Effector memory CD8-positive, alpha-beta T cell (primary cell): ENCODE measurements at regions not wholly inside any gene's neighbourhood (a gene's known extent, or its start where the extent isn't known, plus 50 kb on each side); places are given as distances from the start of the nearest gene placed in this dataset.

Experiments used
- ATAC-seq: fragments of 150-1000 bp; cut with Tn5 transposase; replicated peaks from 2 replicates; pipeline ENCODE4 v1.10.0; 2021; ENCODE audit warnings: mild to moderate bottlenecking, moderate library complexity
- DNase-seq, 3 experiments: peaks; one replicate each; pipeline ENCODE4 v3.0.0; 2021
- H3K27ac Mint-ChIP-seq, 2 donors: one replicate each; pipeline ENCODE4 v1.8.0; 2022; ENCODE audit warnings: mild to moderate bottlenecking in 2 of 2, mixed read lengths in 2 of 2, moderate library complexity in 2 of 2
- H3K27me3 Mint-ChIP-seq, 2 donors: one replicate each; pipeline ENCODE4 v1.8.0; 2022; ENCODE audit warnings: mixed read lengths in 2 of 2
- H3K36me3 Mint-ChIP-seq: one replicate; pipeline ENCODE4 v1.8.0; 2022; ENCODE audit warnings: mild to moderate bottlenecking, moderate library complexity, mixed read lengths; ENCODE audit not compliant: insufficient read depth
- H3K4me1 Mint-ChIP-seq, 2 donors: one replicate each; pipeline ENCODE4 v1.8.0; 2022; ENCODE audit warnings: low read depth in 2 of 2, mixed read lengths in 2 of 2
- H3K4me3 Mint-ChIP-seq, 2 donors: one replicate each; pipeline ENCODE4 v1.8.0; 2022; ENCODE audit warnings: mild to moderate bottlenecking in 2 of 2, mixed read lengths in 2 of 2, moderate library complexity in 2 of 2
- H3K9me3 Mint-ChIP-seq, 2 donors: one replicate each; pipeline ENCODE4 v1.8.0; 2022; ENCODE audit warnings: mixed read lengths in 2 of 2

- no peak overlapping the region for H3K27ac Mint-ChIP-seq
- H3K36me3 Mint-ChIP-seq, result no peaks in the 10 kb centered on the region
- H3K27me3 Mint-ChIP-seq, result no peaks in the 10 kb centered on the region
- H3K4me3 Mint-ChIP-seq, result no peak overlapping the region
- H3K4me1 Mint-ChIP-seq, result no peaks in the 10 kb centered on the region
- DNase-seq (no peak), ATAC-seq (no peak)
- H3K9me3 Mint-ChIP-seq, result peaks cover 11 to 17% of the 10 kb centered on the region in 2 donors
Measured at GRCh38 chr11:29405305-29405704, 611.5 kb downstream of the KCNA4 start.

- ATAC-seq (no peak), DNase-seq (no peak)
- H3K27ac Mint-ChIP-seq, result no peak overlapping the region
- no peaks in the 10 kb centered on the region for H3K4me1 Mint-ChIP-seq
- H3K9me3 Mint-ChIP-seq, result peaks cover 8 to 16% of the 10 kb centered on the region in 2 donors
- H3K4me3 Mint-ChIP-seq, result no peak overlapping the region
- H3K36me3 Mint-ChIP-seq, result peaks cover 4% of the 10 kb centered on the region
- no peaks in the 10 kb centered on the region for H3K27me3 Mint-ChIP-seq
Measured at GRCh38 chr11:29395555-29396072, 621.2 kb downstream of the KCNA4 start.

GRCh38 chr11:29389793-29390192, 627.0 kb downstream of the KCNA4 start:
- H3K36me3 Mint-ChIP-seq, result peaks cover 4% of the 10 kb centered on the region
- DNase-seq (no peak), ATAC-seq (no peak)
- no peak overlapping the region for H3K4me3 Mint-ChIP-seq
- peaks cover 0 to 2% of the 10 kb centered on the region in 2 donors for H3K9me3 Mint-ChIP-seq
- no peaks in the 10 kb centered on the region for H3K27me3 Mint-ChIP-seq
- H3K27ac Mint-ChIP-seq, result no peak overlapping the region
- no peaks in the 10 kb centered on the region for H3K4me1 Mint-ChIP-seq

- H3K36me3 Mint-ChIP-seq, result no peaks in the 10 kb centered on the region
- no peak overlapping the region for H3K27ac Mint-ChIP-seq
- H3K4me1 Mint-ChIP-seq, result no peaks in the 10 kb centered on the region
- no peak overlapping the region for H3K4me3 Mint-ChIP-seq
- H3K9me3 Mint-ChIP-seq, result peaks cover 8 to 22% of the 10 kb centered on the region in 2 donors
- no peaks in the 10 kb centered on the region for H3K27me3 Mint-ChIP-seq
- DNase-seq (no peak), ATAC-seq (no peak)
Measured at GRCh38 chr11:29373725-29374124, 643.1 kb downstream of the KCNA4 start.

- Mint-ChIP-seq H3K9me3 (peaks cover 13 to 15% of the 10 kb centered on the region in 2 donors), H3K27ac (no peak overlapping the region), H3K4me3 (no peak overlapping the region), H3K36me3 (no peaks in the 10 kb centered on the region), H3K27me3 (no peaks in the 10 kb centered on the region), H3K4me1 (no peaks in the 10 kb centered on the region)
- ATAC-seq (no peak), DNase-seq (no peak)
Measured at GRCh38 chr11:29368126-29368525, 648.7 kb downstream of the KCNA4 start.

GRCh38 chr11:29364006-29364405, 652.8 kb downstream of the KCNA4 start:
- DNase-seq, result no peak
- H3K4me1 Mint-ChIP-seq, result no peaks in the 10 kb centered on the region
- no peak for ATAC-seq
- H3K4me3 Mint-ChIP-seq, result no peak overlapping the region
- H3K27ac Mint-ChIP-seq, result no peak overlapping the region
- H3K36me3 Mint-ChIP-seq, result no peaks in the 10 kb centered on the region
- peaks cover 13 to 14% of the 10 kb centered on the region in 2 donors for H3K9me3 Mint-ChIP-seq
- H3K27me3 Mint-ChIP-seq, result no peaks in the 10 kb centered on the region

- Mint-ChIP-seq H3K9me3 (peaks cover 10 to 15% of the 10 kb centered on the region in 2 donors), H3K27ac (no peak overlapping the region), H3K36me3 (no peaks in the 10 kb centered on the region), H3K4me1 (no peaks in the 10 kb centered on the region), H3K27me3 (no peaks in the 10 kb centered on the region), H3K4me3 (no peak overlapping the region)
- no peak for ATAC-seq
- no peak for DNase-seq
Measured at GRCh38 chr11:29361369-29361768, 655.5 kb downstream of the KCNA4 start.

GRCh38 chr11:29353833-29354232, 663.0 kb downstream of the KCNA4 start:
- no peaks in the 10 kb centered on the region for H3K27me3 Mint-ChIP-seq

GRCh38 chr11:29352273-29352795, 664.5 kb downstream of the KCNA4 start:
- H3K4me3 Mint-ChIP-seq, result no peak overlapping the region
- DNase-seq (no peak), ATAC-seq (no peak)
- no peaks in the 10 kb centered on the region for H3K36me3 Mint-ChIP-seq
- H3K9me3 Mint-ChIP-seq, result peaks cover 0 to 6% of the 10 kb centered on the region in 2 donors
- H3K27ac Mint-ChIP-seq, result no peak overlapping the region
- no peaks in the 10 kb centered on the region for H3K27me3 Mint-ChIP-seq
- H3K4me1 Mint-ChIP-seq, result no peaks in the 10 kb centered on the region

More at GRCh38 chr11:29353833-29354232, 663.0 kb downstream of the KCNA4 start:
- DNase-seq (no peak), ATAC-seq (no peak)
- Mint-ChIP-seq H3K27ac (no peak overlapping the region), H3K4me3 (no peak overlapping the region), H3K4me1 (no peaks in the 10 kb centered on the region), H3K9me3 (peaks cover 0 to 6% of the 10 kb centered on the region in 2 donors), H3K36me3 (no peaks in the 10 kb centered on the region)

- Mint-ChIP-seq H3K9me3 (peaks cover 6 to 8% of the 10 kb centered on the region in 2 donors), H3K4me1 (no peaks in the 10 kb centered on the region), H3K36me3 (no peaks in the 10 kb centered on the region), H3K27ac (no peak overlapping the region), H3K27me3 (no peaks in the 10 kb centered on the region), H3K4me3 (no peak overlapping the region)
- DNase-seq, result no peak
- no peak for ATAC-seq
Measured at GRCh38 chr11:29351301-29351873, 665.4 kb downstream of the KCNA4 start.

- no peak overlapping the region for H3K27ac Mint-ChIP-seq
- ATAC-seq, result no peak
- H3K4me1 Mint-ChIP-seq, result no peaks in the 10 kb centered on the region
- no peak for DNase-seq
- H3K36me3 Mint-ChIP-seq, result no peaks in the 10 kb centered on the region
- no peaks in the 10 kb centered on the region for H3K27me3 Mint-ChIP-seq
- H3K4me3 Mint-ChIP-seq, result no peak overlapping the region
- H3K9me3 Mint-ChIP-seq, result peaks cover 7 to 11% of the 10 kb centered on the region in 2 donors
Measured at GRCh38 chr11:29343465-29344333, 673.1 kb downstream of the KCNA4 start.

- ATAC-seq (no peak), DNase-seq (no peak)
- Mint-ChIP-seq H3K36me3 (no peaks in the 10 kb centered on the region), H3K4me3 (no peak overlapping the region), H3K27ac (no peak overlapping the region), H3K4me1 (no peaks in the 10 kb centered on the region), H3K9me3 (peaks cover 13 to 14% of the 10 kb centered on the region in 2 donors), H3K27me3 (no peaks in the 10 kb centered on the region)
Measured at GRCh38 chr11:29336727-29337575, 679.9 kb downstream of the KCNA4 start.

GRCh38 chr11:29334776-29335130, 682.1 kb downstream of the KCNA4 start:
- no peak for ATAC-seq
- H3K36me3 Mint-ChIP-seq, result no peaks in the 10 kb centered on the region
- no peak for DNase-seq
- H3K4me3 Mint-ChIP-seq, result no peak overlapping the region
- H3K27ac Mint-ChIP-seq, result no peak overlapping the region
- no peaks in the 10 kb centered on the region for H3K4me1 Mint-ChIP-seq
- no peaks in the 10 kb centered on the region for H3K27me3 Mint-ChIP-seq
- peaks cover 11 to 14% of the 10 kb centered on the region in 2 donors for H3K9me3 Mint-ChIP-seq
